SK-N-SH (cell line): ENCODE measurements at regions not wholly inside any gene's neighbourhood (a gene's known extent, or its start where the extent isn't known, plus 50 kb on each side); places are given as distances from the start of the nearest gene placed in this dataset.

ENCODE experiments used
- CTCF ChIA-PET: fragments of 300-600, 350-600 bp; formaldehyde crosslinking; extraction: SDS; loops from one replicate; lab custom pipeline; 2021; lab: Yijun Ruan, JAX
- POLR2A ChIA-PET: fragments of 350-600 bp; sonication (Branson Sonifier 250); formaldehyde crosslinking; extraction: SDS; loops from one replicate; lab custom pipeline; 2020; ENCODE audit warnings: antibody characterized with exemption, inconsistent platforms; lab: Yijun Ruan, JAX
- DNase-seq: peaks from one replicate; pipeline ENCODE4 v3.0.0; 2012
- H2AFZ ChIP-seq: fragments of 200-600 bp; sonication (generic); 2 replicates; pipeline ENCODE4 v1.8.1; 2016; ENCODE audit warnings: antibody characterized with exemption, mild to moderate bottlenecking, low read depth
- H3F3A ChIP-seq: fragments of 200-600 bp; sonication (generic); replicated peaks from 2 replicates; pipeline ENCODE3; 2016; ENCODE audit warnings: antibody characterized with exemption, mild to moderate bottlenecking; ENCODE audit not compliant: insufficient read depth
- H3K27ac ChIP-seq, 2 experiments: fragments of 200-500 bp in 1 of 2; fragments of 200-600 bp in 1 of 2; sonication (Bioruptor generic) in 1 of 2; sonication (generic), shearing (Covaris generic) in 1 of 2; 2 replicates each; pipeline versions ENCODE4 v1.5.1 to v1.6.1; 2014 to 2016; ENCODE audit warnings: low read depth in 2 of 2, inconsistent platforms in 1 of 2, low read length in 1 of 2, mild to moderate bottlenecking in 1 of 2, mixed read lengths in 1 of 2
- H3K27me3 ChIP-seq: fragments of 200-600 bp; sonication (generic), shearing (Covaris generic); 2 replicates; pipeline ENCODE4 v1.6.1; 2016; ENCODE audit warnings: mixed run types; ENCODE audit not compliant: insufficient read depth
- H3K36me3 ChIP-seq, 2 experiments: fragments of 200-500 bp in 1 of 2; fragments of 200-600 bp in 1 of 2; sonication (Bioruptor generic) in 1 of 2; sonication (generic) in 1 of 2; replicated peaks in 1 of 2; 2 replicates each; pipeline versions ENCODE3 to v1.5.1; 2014 to 2016; ENCODE audit warnings: low read length in 1 of 2, mild to moderate bottlenecking in 1 of 2; ENCODE audit not compliant: insufficient read depth in 2 of 2, control insufficient read depth in 1 of 2
- H3K4me1 ChIP-seq, 2 experiments: fragments of 200-500 bp in 1 of 2; fragments of 200-600 bp in 1 of 2; sonication (Bioruptor generic) in 1 of 2; sonication (generic), shearing (Covaris generic) in 1 of 2; 2 replicates each; pipeline versions ENCODE4 v1.5.1 to v1.6.1; 2014 to 2016; ENCODE audit warnings: low read depth in 1 of 2, low read length in 1 of 2, mixed run types in 1 of 2; ENCODE audit not compliant: insufficient read depth in 2 of 2, control insufficient read depth in 1 of 2
- H3K4me2 ChIP-seq: fragments of 200-600 bp; sonication (generic), shearing (Covaris generic); 2 replicates; pipeline ENCODE4 v1.6.1; 2017; ENCODE audit warnings: mixed run types
- H3K4me3 ChIP-seq, 2 experiments: fragments of 200-500 bp in 1 of 2; fragments of 200-600 bp in 1 of 2; sonication (Bioruptor generic) in 1 of 2; sonication (generic), shearing (Covaris generic) in 1 of 2; 2 replicates each; pipeline versions ENCODE4 v1.5.1 to v1.8.1; 2014 to 2016; ENCODE audit warnings: low read depth in 2 of 2, inconsistent platforms in 1 of 2, low read length in 1 of 2, mild to moderate bottlenecking in 1 of 2, mixed read lengths in 1 of 2, moderate library complexity in 1 of 2
- H3K79me2 ChIP-seq: fragments of 200-600 bp; sonication (generic); 2 replicates; pipeline ENCODE4 v1.8.1; 2017; ENCODE audit warnings: mild to moderate bottlenecking; ENCODE audit not compliant: insufficient read depth
- H3K9ac ChIP-seq: fragments of 200-600 bp; sonication (generic); 2 replicates; pipeline ENCODE4 v1.6.1; 2017; ENCODE audit warnings: mixed run types
- H3K9me2 ChIP-seq: fragments of 200-600 bp; sonication (generic); 2 replicates; pipeline ENCODE4 v1.6.1; 2017; ENCODE audit warnings: mixed run types
- H3K9me3 ChIP-seq: fragments of 200-600 bp; sonication (generic); 2 replicates; pipeline ENCODE4 v1.6.1; 2017; ENCODE audit warnings: mixed run types, mild to moderate bottlenecking, moderate library complexity
- H4K20me1 ChIP-seq: fragments of 200-600 bp; sonication (generic); 2 replicates; pipeline ENCODE4 v1.6.1; 2017; ENCODE audit warnings: mild to moderate bottlenecking, mixed run types; ENCODE audit not compliant: insufficient read depth
- CHD2 ChIP-seq: fragments of 150-350 bp; IDR thresholded peaks from 2 replicates; pipeline ENCODE4 v1.6.1; 2018; ENCODE audit warnings: low read length; ENCODE audit not compliant: partially characterized antibody
- ELF1 ChIP-seq: IDR thresholded peaks from 2 replicates; pipeline ENCODE4 v1.4.0; 2012
- EZH2phosphoT487 ChIP-seq: fragments of 200-600 bp; sonication (generic); IDR thresholded peaks from 2 replicates; pipeline ENCODE4 v1.6.1; 2017; ENCODE audit warnings: low read depth, mixed run types, mild to moderate bottlenecking, antibody characterized with exemption, moderate library complexity, borderline replicate concordance
- MXI1 ChIP-seq: IDR thresholded peaks from 2 replicates; pipeline ENCODE4 v1.6.1; 2012; ENCODE audit warnings: mild to moderate bottlenecking, low read depth, low read length, improper control_type of control experiment
- NFIC ChIP-seq: IDR thresholded peaks from 2 replicates; pipeline ENCODE4 v1.4.0; 2012; ENCODE audit warnings: borderline replicate concordance
- NRF1 ChIP-seq: IDR thresholded peaks from 2 replicates; pipeline ENCODE4 v1.6.1; 2012; ENCODE audit warnings: low read depth, mild to moderate bottlenecking, low read length
- PBX3 ChIP-seq: IDR thresholded peaks from 2 replicates; pipeline ENCODE4; 2012
- RXRA ChIP-seq: IDR thresholded peaks from 2 replicates; pipeline ENCODE4 v1.4.0; 2012; ENCODE audit warnings: low read depth, mild to moderate bottlenecking, borderline replicate concordance
- SIN3A ChIP-seq: IDR thresholded peaks from 2 replicates; pipeline ENCODE4 v1.6.1; 2012; ENCODE audit warnings: low read depth, mild to moderate bottlenecking, low read length, moderate library complexity, borderline replicate concordance
- SMC3 ChIP-seq: IDR thresholded peaks from 2 replicates; pipeline ENCODE4 v1.6.1; 2012; ENCODE audit warnings: low read depth, low read length, improper control_type of control experiment
- WGBS: methylation state at CpG from one replicate; pipeline ENCODE4 v1.1.6; 2017; ENCODE audit warnings: low lambda C conversion rate; 5-methylcytosine and 5-hydroxymethylcytosine counted together
- TF ChIP-seq, protein P1 (sequence below): IDR thresholded peaks from 2 replicates; pipeline ENCODE4 v1.6.1; 2012; ENCODE audit warnings: mild to moderate bottlenecking, low read depth, low read length, moderate library complexity
- TF ChIP-seq, protein P2 (sequence below): IDR thresholded peaks from 2 replicates; pipeline ENCODE4 v1.4.0; 2012; ENCODE audit warnings: low read depth, borderline replicate concordance
- TF ChIP-seq, protein P3 (sequence below): fragments of 150-350 bp; IDR thresholded peaks from 2 replicates; pipeline ENCODE4 v1.6.1; 2017; ENCODE audit warnings: antibody characterized with exemption, low read length, low read depth, borderline replicate concordance
- TF ChIP-seq, protein P4 (sequence below): fragments of 150-350 bp; IDR thresholded peaks from 2 replicates; pipeline ENCODE4 v1.6.1; 2016; ENCODE audit warnings: mild to moderate bottlenecking, low read depth, low read length

DNA sequence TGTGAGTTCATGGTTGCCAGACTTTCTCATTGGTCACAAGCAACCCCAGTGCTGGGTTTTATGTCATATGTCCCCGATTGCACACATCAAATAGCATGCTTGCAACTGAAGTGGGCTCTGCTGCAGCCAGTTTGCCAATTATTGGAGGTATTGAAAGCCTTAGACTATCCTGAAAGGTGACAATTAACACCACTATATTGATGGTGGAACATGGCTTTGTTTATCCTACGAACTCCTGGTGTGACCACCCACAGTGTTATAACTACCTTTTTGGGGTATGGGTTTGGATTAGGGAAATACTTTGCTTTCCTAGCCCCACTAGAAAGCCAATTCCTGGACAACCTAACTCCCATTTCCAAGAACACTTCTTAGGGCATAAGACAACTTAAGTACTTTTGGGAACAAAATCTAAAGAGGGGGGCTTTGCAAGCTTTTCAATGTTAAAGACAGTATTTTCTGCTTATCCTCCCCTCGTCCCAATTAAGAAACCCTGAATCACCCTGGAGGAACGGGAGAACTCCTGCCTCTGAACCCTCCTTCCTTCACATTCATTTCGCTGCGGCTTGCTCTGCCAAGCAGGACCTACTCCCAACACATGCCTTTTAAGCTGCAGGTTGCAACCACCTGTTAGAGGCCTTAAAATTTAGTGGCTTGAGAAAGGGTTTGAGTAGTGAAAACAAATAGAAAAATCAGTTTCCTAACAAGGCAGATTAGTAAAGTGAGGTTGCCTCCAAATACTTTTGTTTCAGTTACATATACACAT lies 80.3 kb upstream of the RBM19 start (continued):
- TF ChIP-seq, protein P1, sequence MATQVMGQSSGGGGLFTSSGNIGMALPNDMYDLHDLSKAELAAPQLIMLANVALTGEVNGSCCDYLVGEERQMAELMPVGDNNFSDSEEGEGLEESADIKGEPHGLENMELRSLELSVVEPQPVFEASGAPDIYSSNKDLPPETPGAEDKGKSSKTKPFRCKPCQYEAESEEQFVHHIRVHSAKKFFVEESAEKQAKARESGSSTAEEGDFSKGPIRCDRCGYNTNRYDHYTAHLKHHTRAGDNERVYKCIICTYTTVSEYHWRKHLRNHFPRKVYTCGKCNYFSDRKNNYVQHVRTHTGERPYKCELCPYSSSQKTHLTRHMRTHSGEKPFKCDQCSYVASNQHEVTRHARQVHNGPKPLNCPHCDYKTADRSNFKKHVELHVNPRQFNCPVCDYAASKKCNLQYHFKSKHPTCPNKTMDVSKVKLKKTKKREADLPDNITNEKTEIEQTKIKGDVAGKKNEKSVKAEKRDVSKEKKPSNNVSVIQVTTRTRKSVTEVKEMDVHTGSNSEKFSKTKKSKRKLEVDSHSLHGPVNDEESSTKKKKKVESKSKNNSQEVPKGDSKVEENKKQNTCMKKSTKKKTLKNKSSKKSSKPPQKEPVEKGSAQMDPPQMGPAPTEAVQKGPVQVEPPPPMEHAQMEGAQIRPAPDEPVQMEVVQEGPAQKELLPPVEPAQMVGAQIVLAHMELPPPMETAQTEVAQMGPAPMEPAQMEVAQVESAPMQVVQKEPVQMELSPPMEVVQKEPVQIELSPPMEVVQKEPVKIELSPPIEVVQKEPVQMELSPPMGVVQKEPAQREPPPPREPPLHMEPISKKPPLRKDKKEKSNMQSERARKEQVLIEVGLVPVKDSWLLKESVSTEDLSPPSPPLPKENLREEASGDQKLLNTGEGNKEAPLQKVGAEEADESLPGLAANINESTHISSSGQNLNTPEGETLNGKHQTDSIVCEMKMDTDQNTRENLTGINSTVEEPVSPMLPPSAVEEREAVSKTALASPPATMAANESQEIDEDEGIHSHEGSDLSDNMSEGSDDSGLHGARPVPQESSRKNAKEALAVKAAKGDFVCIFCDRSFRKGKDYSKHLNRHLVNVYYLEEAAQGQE, result no peak
- no peak for TF ChIP-seq EZH2phosphoT487

GRCh38 chr12:114045349-114045748 lies 79.2 kb upstream of the RBM19 start:
- no peak overlapping the region for H3K9ac ChIP-seq
- H3K36me3 ChIP-seq, result no peaks in the 10 kb centered on the region
- H4K20me1 ChIP-seq, result no peaks in the 10 kb centered on the region
- H3F3A ChIP-seq, result no peaks in the 10 kb centered on the region
- ChIA-PET CTCF (interaction anchor here (1.9 kb wide), 1 partner anchor 65 kb away, joined by 4 read pairs; no protein-coding TSS in a partner anchor), POLR2A (no interaction called here)
- H3K4me3 ChIP-seq, result no peak overlapping the region
- TF ChIP-seq SIN3A, result no peak
- no peak for TF ChIP-seq RXRA
- TF ChIP-seq, protein P2, sequence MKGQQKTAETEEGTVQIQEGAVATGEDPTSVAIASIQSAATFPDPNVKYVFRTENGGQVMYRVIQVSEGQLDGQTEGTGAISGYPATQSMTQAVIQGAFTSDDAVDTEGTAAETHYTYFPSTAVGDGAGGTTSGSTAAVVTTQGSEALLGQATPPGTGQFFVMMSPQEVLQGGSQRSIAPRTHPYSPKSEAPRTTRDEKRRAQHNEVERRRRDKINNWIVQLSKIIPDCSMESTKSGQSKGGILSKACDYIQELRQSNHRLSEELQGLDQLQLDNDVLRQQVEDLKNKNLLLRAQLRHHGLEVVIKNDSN, result no peak
- TF ChIP-seq ELF1, result no peak
- TF ChIP-seq SMC3, result no peak
- TF ChIP-seq NFIC, result no peak
- no peaks in the 10 kb centered on the region for H3K9me2 ChIP-seq
- H3K4me2 ChIP-seq, result no peak overlapping the region
- no peak for DNase-seq
- H3K79me2 ChIP-seq, result no peaks in the 10 kb centered on the region
- H2AFZ ChIP-seq, result no peak overlapping the region
- H3K9me3 ChIP-seq, result no peaks in the 10 kb centered on the region
- WGBS, result 17% methylated on average over 7 of the region's 7 CpGs
- H3K27me3 ChIP-seq, result no peaks in the 10 kb centered on the region
- no peaks in the 10 kb centered on the region for H3K4me1 ChIP-seq
- no peak overlapping the region for H3K27ac ChIP-seq

DNA sequence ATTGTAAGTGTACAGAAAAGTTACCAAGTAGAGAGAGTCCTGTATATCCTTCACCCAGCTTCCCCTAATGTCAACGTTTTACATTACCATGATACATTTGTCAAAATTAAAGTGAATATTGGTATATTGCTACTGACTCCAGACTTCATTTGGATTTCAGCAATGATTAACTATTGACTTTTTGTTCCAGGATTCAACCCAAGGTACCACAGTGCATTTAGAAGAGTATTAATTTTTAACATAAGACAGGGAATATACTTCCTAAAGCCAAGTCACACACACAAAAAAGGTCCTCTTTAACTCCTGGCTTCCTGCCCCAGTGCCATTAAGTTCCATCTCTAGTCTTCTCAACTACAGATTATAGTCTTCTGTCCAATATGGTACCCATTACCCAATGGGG lies 75.5 kb upstream of the RBM19 start:
- no peak overlapping the region for H3K27ac ChIP-seq
- no peaks in the 10 kb centered on the region for H3K36me3 ChIP-seq
- no peaks in the 10 kb centered on the region for H3K4me1 ChIP-seq
- ChIA-PET POLR2A (no interaction called here), CTCF (interaction anchor here (1.4 kb wide), 1 partner anchor 8 kb away, joined by 4 read pairs; no protein-coding TSS in a partner anchor)
- no peaks in the 10 kb centered on the region for H3K79me2 ChIP-seq
- no peak overlapping the region for H3K4me3 ChIP-seq
- 0 out of 2 replicates have a peak, but pooled peaks cover 5% of the 10 kb centered on the region for H3K27me3 ChIP-seq
- 4% methylated on average over 1 of the region's 1 CpG for WGBS
- no peaks in the 10 kb centered on the region for H3K9me3 ChIP-seq
- H3K4me2 ChIP-seq, result no peak overlapping the region
- DNase-seq, result no peak
- H3K9me2 ChIP-seq, result no peaks in the 10 kb centered on the region
- H3F3A ChIP-seq, result no peaks in the 10 kb centered on the region
- H2AFZ ChIP-seq, result no peak overlapping the region
- no peak overlapping the region for H3K9ac ChIP-seq
- no peaks in the 10 kb centered on the region for H4K20me1 ChIP-seq
- TF ChIP-seq RXRA (no peak), CHD2 (no peak), NRF1 (no peak), MXI1 (no peak), PBX3 (no peak), SIN3A (no peak), ELF1 (no peak)
- TF ChIP-seq, protein P3, sequence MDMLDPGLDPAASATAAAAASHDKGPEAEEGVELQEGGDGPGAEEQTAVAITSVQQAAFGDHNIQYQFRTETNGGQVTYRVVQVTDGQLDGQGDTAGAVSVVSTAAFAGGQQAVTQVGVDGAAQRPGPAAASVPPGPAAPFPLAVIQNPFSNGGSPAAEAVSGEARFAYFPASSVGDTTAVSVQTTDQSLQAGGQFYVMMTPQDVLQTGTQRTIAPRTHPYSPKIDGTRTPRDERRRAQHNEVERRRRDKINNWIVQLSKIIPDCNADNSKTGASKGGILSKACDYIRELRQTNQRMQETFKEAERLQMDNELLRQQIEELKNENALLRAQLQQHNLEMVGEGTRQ, result no peak
- TF ChIP-seq, protein P4, sequence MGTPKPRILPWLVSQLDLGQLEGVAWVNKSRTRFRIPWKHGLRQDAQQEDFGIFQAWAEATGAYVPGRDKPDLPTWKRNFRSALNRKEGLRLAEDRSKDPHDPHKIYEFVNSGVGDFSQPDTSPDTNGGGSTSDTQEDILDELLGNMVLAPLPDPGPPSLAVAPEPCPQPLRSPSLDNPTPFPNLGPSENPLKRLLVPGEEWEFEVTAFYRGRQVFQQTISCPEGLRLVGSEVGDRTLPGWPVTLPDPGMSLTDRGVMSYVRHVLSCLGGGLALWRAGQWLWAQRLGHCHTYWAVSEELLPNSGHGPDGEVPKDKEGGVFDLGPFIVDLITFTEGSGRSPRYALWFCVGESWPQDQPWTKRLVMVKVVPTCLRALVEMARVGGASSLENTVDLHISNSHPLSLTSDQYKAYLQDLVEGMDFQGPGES, result no peak
